ENCODE measurements at regions not wholly inside any gene's neighbourhood (a gene's known extent, or its start where the extent isn't known, plus 50 kb on each side); places are given as distances from the start of the nearest gene placed in this dataset.

DNA sequence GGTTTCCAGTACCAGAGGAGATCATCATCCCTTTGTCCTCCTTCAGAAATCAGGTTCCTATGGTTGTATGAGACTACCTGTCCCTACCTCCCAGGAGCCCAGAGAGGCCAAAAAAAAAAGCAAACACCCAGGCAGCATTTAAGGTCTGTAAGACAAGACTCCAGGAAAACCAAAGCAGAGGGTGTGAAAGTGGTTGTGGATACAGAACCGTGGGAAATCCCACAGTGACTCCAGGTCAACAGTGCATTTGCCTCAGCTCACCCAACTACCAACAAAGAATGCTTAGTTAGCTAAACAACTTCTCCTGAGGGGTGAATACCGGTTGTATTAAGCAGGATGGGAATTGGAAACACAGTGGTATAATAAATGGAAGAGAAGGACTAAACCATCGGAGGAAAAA is 83.6 kb downstream of the LBH start:
- TF ChIP-seq CTCF (conservative IDR thresholded peaks at IDR 0.05; ENCODE audit: low read length) = no peak
- TF ChIP-seq EZH2phosphoT487 (IDR thresholded peaks at IDR 0.05; ENCODE audit: borderline replicate concordance) = no peak

Measured in Loucy (cell line).